VCaP (cell line): ENCODE measurements at regions not wholly inside any gene's neighbourhood (a gene's known extent, or its start where the extent isn't known, plus 50 kb on each side); places are given as distances from the start of the nearest gene placed in this dataset.

Experiments used
- H3K27ac ChIP-seq: fragments of 450-650 bp; 2 replicates; pipeline ENCODE4 v1.5.1; 2017
- CTCF ChIP-seq: fragments of 450-650 bp; conservative IDR thresholded peaks from 2 replicates; pipeline ENCODE4 v1.5.1; 2017; ENCODE audit warnings: mild to moderate bottlenecking, moderate library complexity

- TF ChIP-seq CTCF, result no peak
- H3K27ac ChIP-seq, result no peak overlapping the region
Measured at GRCh38 chr4:126559961-126560360, 1072.8 kb upstream of the INTU start.

- no peak for TF ChIP-seq CTCF
- no peak overlapping the region for H3K27ac ChIP-seq
Measured at GRCh38 chr4:126560794-126561193, 1072.0 kb upstream of the INTU start.

GRCh38 chr4:126563389-126563788 lies 1069.4 kb upstream of the INTU start:
- no peak overlapping the region for H3K27ac ChIP-seq
- no peak for TF ChIP-seq CTCF

- no peak for TF ChIP-seq CTCF
- no peak overlapping the region for H3K27ac ChIP-seq
Measured at GRCh38 chr4:126564283-126564854, 1068.4 kb upstream of the INTU start.

- no peak for TF ChIP-seq CTCF
- H3K27ac ChIP-seq, result peak overlapping the region; percentile 76
Measured at GRCh38 chr4:126568652-126569570, 1063.8 kb upstream of the INTU start.

GRCh38 chr4:126572264-126572663 lies 1060.5 kb upstream of the INTU start:
- no peak overlapping the region for H3K27ac ChIP-seq
- TF ChIP-seq CTCF, result no peak

GRCh38 chr4:126582737-126583136 lies 1050.0 kb upstream of the INTU start:
- no peak overlapping the region for H3K27ac ChIP-seq
- peak; percentile 64 for TF ChIP-seq CTCF
